ENCODE measurements at regions not wholly inside any gene's neighbourhood (a gene's known extent, or its start where the extent isn't known, plus 50 kb on each side); places are given as distances from the start of the nearest gene placed in this dataset.

DNA sequence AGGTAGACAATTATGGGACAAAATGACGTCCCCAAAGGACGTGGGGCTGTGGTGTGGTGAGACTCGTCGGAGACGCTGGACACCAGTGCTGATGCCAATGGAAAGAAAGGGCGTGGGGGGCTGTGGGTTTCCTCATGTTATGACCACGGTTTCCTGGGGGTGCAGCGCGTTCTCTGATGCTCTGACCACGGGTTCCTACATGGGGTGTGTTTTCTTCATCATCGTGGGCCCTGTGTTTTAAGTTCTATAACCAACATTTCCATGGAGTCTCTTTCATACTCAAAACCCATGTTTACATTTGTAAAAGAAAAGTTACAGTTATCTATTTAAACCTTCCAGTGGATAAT is 141.6 kb downstream of the RTP5 start:
- H3K36me3 ChIP-seq, result no peaks in the 10 kb centered on the region
- peak; percentile 43 for DNase-seq

DNA sequence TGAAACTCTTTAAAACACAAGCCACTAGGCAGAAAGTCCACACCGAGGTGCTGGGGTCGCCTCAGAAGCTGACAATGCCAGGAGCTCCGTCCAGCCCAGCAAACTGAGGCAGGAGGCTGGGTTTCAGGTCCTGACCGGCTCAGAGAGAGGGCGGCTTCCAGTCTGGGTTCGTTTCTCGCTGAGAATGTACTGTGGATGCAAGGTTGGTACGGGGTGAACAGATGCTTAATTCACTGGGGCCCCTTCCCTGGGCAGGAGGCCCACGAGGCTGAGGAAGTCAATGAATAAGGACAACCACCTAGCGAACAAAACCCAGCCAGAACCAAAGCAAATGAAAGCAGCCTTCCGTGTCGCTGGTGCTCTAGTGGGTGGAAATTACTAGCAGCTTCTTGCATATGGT is 142.0 kb downstream of the RTP5 start:
- 66 to 82% (median 73%) methylated on average over 11 to 12 of the region's 12 CpGs for WGBS, 5 donors
- Histone ChIP-seq H3K9me3 (peaks cover 0 to 3% (median 0%) of the 10 kb centered on the region in 8 donors), H3K27ac (no peak overlapping the region), H3K4me1 (peaks cover 0 to 6% (median 0%) of the 10 kb centered on the region in 6 donors), H3K36me3 (no peaks in the 10 kb centered on the region), H3K27me3 (replicated peaks in 1 of 7) (peaks cover 0 to 3% (median 0%) of the 10 kb centered on the region in 7 donors), H3K4me3 (no peak overlapping the region)
- peak; percentile 39 for DNase-seq
- intact Hi-C loops (cut with DNase I; ENCODE audit: low total_unique reads), result no loop called here
- no peak for TF ChIP-seq POLR2A (IDR thresholded peaks at IDR 0.05)
- TF ChIP-seq, protein P1, sequence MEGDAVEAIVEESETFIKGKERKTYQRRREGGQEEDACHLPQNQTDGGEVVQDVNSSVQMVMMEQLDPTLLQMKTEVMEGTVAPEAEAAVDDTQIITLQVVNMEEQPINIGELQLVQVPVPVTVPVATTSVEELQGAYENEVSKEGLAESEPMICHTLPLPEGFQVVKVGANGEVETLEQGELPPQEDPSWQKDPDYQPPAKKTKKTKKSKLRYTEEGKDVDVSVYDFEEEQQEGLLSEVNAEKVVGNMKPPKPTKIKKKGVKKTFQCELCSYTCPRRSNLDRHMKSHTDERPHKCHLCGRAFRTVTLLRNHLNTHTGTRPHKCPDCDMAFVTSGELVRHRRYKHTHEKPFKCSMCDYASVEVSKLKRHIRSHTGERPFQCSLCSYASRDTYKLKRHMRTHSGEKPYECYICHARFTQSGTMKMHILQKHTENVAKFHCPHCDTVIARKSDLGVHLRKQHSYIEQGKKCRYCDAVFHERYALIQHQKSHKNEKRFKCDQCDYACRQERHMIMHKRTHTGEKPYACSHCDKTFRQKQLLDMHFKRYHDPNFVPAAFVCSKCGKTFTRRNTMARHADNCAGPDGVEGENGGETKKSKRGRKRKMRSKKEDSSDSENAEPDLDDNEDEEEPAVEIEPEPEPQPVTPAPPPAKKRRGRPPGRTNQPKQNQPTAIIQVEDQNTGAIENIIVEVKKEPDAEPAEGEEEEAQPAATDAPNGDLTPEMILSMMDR (IDR thresholded peaks at IDR 0.05 in 8 of 11, conservative IDR thresholded peaks at IDR 0.05 in 3 of 11), result no peak

More for the DNA sequence above, 141.6 kb downstream of the RTP5 start:
- TF ChIP-seq POLR2A (IDR thresholded peaks at IDR 0.05) (no peak), POLR2AphosphoS5 (IDR thresholded peaks at IDR 0.05) (no peak)
- TF ChIP-seq, protein P1 (IDR thresholded peaks at IDR 0.05 in 8 of 11, conservative IDR thresholded peaks at IDR 0.05 in 3 of 11), result no peak
- no peak overlapping the region for H3K27ac ChIP-seq
- H3K4me3 ChIP-seq, result no peak overlapping the region
- 25 to 35% (median 26%) methylated on average over 11 of the region's 11 CpGs for WGBS, 5 donors
- H3K27me3 ChIP-seq (replicated peaks in 1 of 7), result peaks cover 0 to 3% (median 0%) of the 10 kb centered on the region in 7 donors
- peaks cover 0 to 3% (median 0%) of the 10 kb centered on the region in 8 donors for H3K9me3 ChIP-seq
- peaks cover 0 to 6% (median 0%) of the 10 kb centered on the region in 6 donors for H3K4me1 ChIP-seq
- intact Hi-C loops (cut with DNase I; ENCODE audit: low total_unique reads), result no loop called here

DNA sequence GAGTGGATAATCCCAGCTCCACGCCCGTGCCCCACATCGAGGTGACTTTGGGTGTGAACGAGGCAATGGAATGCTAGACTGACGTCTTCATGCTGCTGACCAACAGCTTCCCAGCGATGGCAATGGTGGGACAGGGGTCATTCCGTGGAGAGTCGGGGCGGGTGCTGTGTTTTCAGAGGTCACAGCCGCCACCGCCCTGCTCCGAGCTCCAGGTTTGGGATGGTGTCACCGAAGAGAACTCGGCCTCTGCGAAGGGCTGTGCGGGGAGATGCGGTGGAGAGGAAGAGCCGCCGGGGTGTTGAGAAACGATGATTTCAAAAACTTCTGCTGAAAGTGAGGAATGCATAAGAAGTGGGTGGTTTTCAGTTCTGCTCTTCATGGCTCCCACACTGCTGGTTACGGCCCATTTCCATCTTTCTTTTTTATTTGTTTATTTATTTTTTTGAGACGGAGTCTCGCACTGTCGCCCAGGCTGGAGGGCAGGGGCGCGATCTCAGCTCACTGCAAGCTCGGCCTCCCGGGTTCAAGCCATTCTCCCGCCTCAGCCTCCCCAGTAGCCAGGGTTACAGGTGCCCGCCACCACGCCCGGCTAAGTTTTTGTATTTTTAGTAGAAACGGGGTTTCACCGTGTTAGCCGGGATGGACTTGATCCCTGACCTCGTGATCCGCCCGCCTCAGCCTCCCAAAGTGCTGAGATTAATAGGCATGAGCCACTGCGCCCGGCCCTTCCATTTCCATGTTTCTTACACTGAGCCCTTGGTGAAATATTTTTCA is 142.6 kb downstream of the RTP5 start:
- WGBS, 5 donors, result 77 to 90% (median 84%) methylated on average over 40 of the region's 40 CpGs
- DNase-seq, result peak; percentile 56
- Histone ChIP-seq H3K4me1 (peaks cover 0 to 6% (median 0%) of the 10 kb centered on the region in 6 donors), H3K27ac (no peak overlapping the region), H3K36me3 (no peaks in the 10 kb centered on the region), H3K4me3 (no peak overlapping the region), H3K9me3 (peaks cover 0 to 3% (median 0%) of the 10 kb centered on the region in 8 donors), H3K27me3 (replicated peaks in 1 of 7) (peaks cover 0 to 3% (median 0%) of the 10 kb centered on the region in 7 donors)
- intact Hi-C loops (cut with DNase I; ENCODE audit: low total_unique reads), result no loop called here
- TF ChIP-seq, protein P1 (IDR thresholded peaks at IDR 0.05 in 8 of 11, conservative IDR thresholded peaks at IDR 0.05 in 3 of 11), result no peak
- TF ChIP-seq POLR2A (IDR thresholded peaks at IDR 0.05), result no peak
- TF ChIP-seq POLR2AphosphoS5 (IDR thresholded peaks at IDR 0.05), result no peak

DNA sequence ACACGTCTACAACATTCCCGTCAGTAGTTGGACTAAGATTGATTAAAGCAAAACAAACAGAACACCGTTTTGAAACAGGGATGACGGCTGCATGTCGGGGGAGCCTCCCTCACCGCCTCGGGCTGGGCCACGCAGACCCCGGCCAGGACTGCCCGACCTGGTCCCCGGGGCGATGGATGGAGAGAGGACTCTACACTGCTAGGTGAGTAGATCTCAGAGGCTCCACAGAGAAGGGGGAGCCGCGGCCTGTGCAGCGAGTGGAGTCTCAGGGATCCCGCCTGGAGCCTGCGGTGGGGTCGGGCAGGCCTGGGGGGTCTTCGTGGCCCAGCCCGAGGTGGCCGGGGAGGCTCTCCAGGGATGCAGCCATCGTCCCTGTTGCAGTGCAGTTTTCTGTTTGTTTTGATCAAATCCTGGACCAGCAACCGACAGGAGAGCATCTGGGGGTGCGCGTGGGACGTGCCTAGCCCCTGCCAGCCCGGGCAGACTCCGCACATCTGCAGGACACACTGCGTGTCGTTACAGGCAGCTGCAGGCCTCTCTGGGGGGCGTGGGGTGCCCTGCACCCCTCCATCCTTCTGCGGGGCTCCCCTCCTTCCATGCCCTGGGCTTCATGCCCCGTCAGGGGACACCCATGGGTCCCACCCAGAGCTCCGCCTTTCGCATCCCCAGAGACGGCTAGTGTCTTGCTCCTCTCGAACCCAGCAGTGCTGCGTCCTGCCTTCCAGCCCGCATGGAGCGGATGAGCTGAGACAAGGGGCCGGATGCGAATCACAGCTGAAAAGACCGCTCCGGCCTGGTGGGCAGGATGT is 143.6 kb downstream of the RTP5 start:
- Histone ChIP-seq H3K36me3 (no peaks in the 10 kb centered on the region), H3K27ac (no peak overlapping the region), H3K4me3 (no peak overlapping the region), H3K9me3 (peaks cover 0 to 3% (median 0%) of the 10 kb centered on the region in 8 donors), H3K4me1 (peaks cover 0 to 6% (median 0%) of the 10 kb centered on the region in 6 donors), H3K27me3 (replicated peaks in 1 of 7) (peaks cover 0 to 3% (median 0%) of the 10 kb centered on the region in 7 donors)
- DNase-seq, result peak; percentile 60
- TF ChIP-seq POLR2AphosphoS5 (IDR thresholded peaks at IDR 0.05), result no peak
- TF ChIP-seq, protein P1 (IDR thresholded peaks at IDR 0.05 in 8 of 11, conservative IDR thresholded peaks at IDR 0.05 in 3 of 11), result no peak
- TF ChIP-seq POLR2A (IDR thresholded peaks at IDR 0.05), result no peak
- intact Hi-C loops (cut with DNase I; ENCODE audit: low total_unique reads), result no loop called here
- WGBS, 5 donors, result 79 to 92% (median 87%) methylated on average over 29 to 44 of the region's 44 CpGs
